ENCODE measurements at regions not wholly inside any gene's neighbourhood (a gene's known extent, or its start where the extent isn't known, plus 50 kb on each side); places are given as distances from the start of the nearest gene placed in this dataset.

- Mint-ChIP-seq H3K27me3 (no peaks in the 10 kb centered on the region), H3K4me3 (no peak overlapping the region), H3K36me3 (ENCODE audit: low read depth) (no peaks in the 10 kb centered on the region), H3K4me1 (ENCODE audit: low read depth) (no peaks in the 10 kb centered on the region), H3K9me3 (no peaks in the 10 kb centered on the region), H3K27ac (no peak overlapping the region)
- ATAC-seq (ENCODE audit: poor library complexity) (no peak), DNase-seq (no peak)
- Histone ChIP-seq H3K36me3 (ENCODE audit: insufficient read depth, low read length) (no peaks in the 10 kb centered on the region), H3K9me3 (ENCODE audit: control insufficient read depth in 1 of 2, insufficient read depth in 1 of 2, low read length in 2 of 2) (no peaks in the 10 kb centered on the region), H3K27me3 (ENCODE audit: control insufficient read depth in 1 of 2, insufficient read depth in 2 of 2, low read length in 2 of 2) (no peaks in the 10 kb centered on the region), H3K4me1 (ENCODE audit: insufficient read depth, low read length) (no peaks in the 10 kb centered on the region), H3K27ac (ENCODE audit: low read depth in 1 of 2, low read length in 2 of 2) (no peak overlapping the region), H3K4me3 (ENCODE audit: low read length) (no peak overlapping the region)
- intact Hi-C loops (cut with DNase I, micrococcal nuclease): no loop called here
- CTCF ChIA-PET: no interaction called here
- TF ChIP-seq CTCF (IDR thresholded peaks at IDR 0.05): no peak
- POLR2A ChIA-PET: no interaction called here
These were observed 449.7 kb downstream of the PCDH10 start for GRCh38 chr4:133598779-133599178.

- DNase-seq: no peak
- Mint-ChIP-seq H3K4me3 (no peak overlapping the region), H3K4me1 (ENCODE audit: low read depth) (no peaks in the 10 kb centered on the region), H3K36me3 (ENCODE audit: low read depth) (no peaks in the 10 kb centered on the region), H3K27ac (no peak overlapping the region), H3K9me3 (no peaks in the 10 kb centered on the region), H3K27me3 (no peaks in the 10 kb centered on the region)
- Histone ChIP-seq H3K4me3 (ENCODE audit: low read length) (no peak overlapping the region), H3K9me3 (ENCODE audit: control insufficient read depth in 1 of 2, insufficient read depth in 1 of 2, low read length in 2 of 2) (peaks cover 0 to 3% of the 10 kb centered on the region in 2 experiments), H3K27ac (ENCODE audit: low read depth in 1 of 2, low read length in 2 of 2) (no peak overlapping the region), H3K4me1 (ENCODE audit: insufficient read depth, low read length) (no peaks in the 10 kb centered on the region), H3K27me3 (ENCODE audit: control insufficient read depth in 1 of 2, insufficient read depth in 2 of 2, low read length in 2 of 2) (no peaks in the 10 kb centered on the region), H3K36me3 (ENCODE audit: insufficient read depth, low read length) (no peaks in the 10 kb centered on the region)
- ATAC-seq (ENCODE audit: poor library complexity): no peak
- intact Hi-C loops (cut with DNase I, micrococcal nuclease): no loop called here
- POLR2A ChIA-PET: no interaction called here
- TF ChIP-seq CTCF (IDR thresholded peaks at IDR 0.05): no peak
- CTCF ChIA-PET: no interaction called here
These were observed 448.2 kb downstream of the PCDH10 start for GRCh38 chr4:133597251-133597650.

GRCh38 chr4:133596459-133596858, 447.4 kb downstream of the PCDH10 start:
- Mint-ChIP-seq H3K4me1 (ENCODE audit: low read depth) (no peaks in the 10 kb centered on the region), H3K36me3 (ENCODE audit: low read depth) (no peaks in the 10 kb centered on the region), H3K27me3 (no peaks in the 10 kb centered on the region), H3K9me3 (no peaks in the 10 kb centered on the region), H3K4me3 (no peak overlapping the region), H3K27ac (no peak overlapping the region)
- DNase-seq (no peak), ATAC-seq (ENCODE audit: poor library complexity) (no peak)
- H3K9me3 ChIP-seq (ENCODE audit: control insufficient read depth in 1 of 2, insufficient read depth in 1 of 2, low read length in 2 of 2): peaks cover 0 to 3% of the 10 kb centered on the region in 2 experiments
- intact Hi-C loops (cut with DNase I, micrococcal nuclease): no loop called here
- H3K4me1 ChIP-seq (ENCODE audit: insufficient read depth, low read length): no peaks in the 10 kb centered on the region
- H3K36me3 ChIP-seq (ENCODE audit: insufficient read depth, low read length): no peaks in the 10 kb centered on the region
- ChIA-PET CTCF (no interaction called here), POLR2A (no interaction called here)
- H3K27ac ChIP-seq (ENCODE audit: low read depth in 1 of 2, low read length in 2 of 2): no peak overlapping the region
- no peak for TF ChIP-seq CTCF (IDR thresholded peaks at IDR 0.05)
- no peaks in the 10 kb centered on the region for H3K27me3 ChIP-seq (ENCODE audit: control insufficient read depth in 1 of 2, insufficient read depth in 2 of 2, low read length in 2 of 2)
- H3K4me3 ChIP-seq (ENCODE audit: low read length): no peak overlapping the region
